ENCODE measurements at regions not wholly inside any gene's neighbourhood (a gene's known extent, or its start where the extent isn't known, plus 50 kb on each side); places are given as distances from the start of the nearest gene placed in this dataset.

- POLR2A ChIA-PET = no interaction called here
- in situ Hi-C loops (cut with HindIII; ENCODE audit: extremely low pct_ligation_motif_present, low pct_unique_long_range_greater_than_20kb) = no loop called here
Measured at GRCh38 chr12:47394070-47394469, 311.8 kb downstream of the RPAP3 start.

More at GRCh38 chr12:47394070-47394469, 311.8 kb downstream of the RPAP3 start:
- DNase-seq (ENCODE audit: low spot score) (no peak), ATAC-seq (no peak), FAIRE-seq (no peak)
- no peak overlapping the region for H2AFZ ChIP-seq (ENCODE audit: low read length)
- no peaks in the 10 kb centered on the region for H3K4me1 ChIP-seq (ENCODE audit: insufficient read depth, low read length)
- no peaks in the 10 kb centered on the region; a peak in 1 of 5 replicates for H3K27me3 ChIP-seq (ENCODE audit: control insufficient read depth in 1 of 2, insufficient read depth in 2 of 2, low read length in 2 of 2)
- no peaks in the 10 kb centered on the region for H4K20me1 ChIP-seq (ENCODE audit: insufficient read depth, low read length)
- no peak overlapping the region for H3K9ac ChIP-seq (ENCODE audit: insufficient read depth, low read depth, low read length)
- TF ChIP-seq TFDP1 (CRISPR knock-in tag; IDR thresholded peaks at IDR 0.05; ENCODE audit: borderline replicate concordance) (no peak), IRF9 (CRISPR knock-in tag; IDR thresholded peaks at IDR 0.05; ENCODE audit: borderline replicate concordance) (no peak), KLF6 (CRISPR knock-in tag; IDR thresholded peaks at IDR 0.05) (no peak), ZSCAN21 (CRISPR knock-in tag; IDR thresholded peaks at IDR 0.05; ENCODE audit: borderline replicate concordance) (no peak), FOXA1 (IDR thresholded peaks at IDR 0.05) (no peak), FOXA1 (CRISPR knock-in tag; IDR thresholded peaks at IDR 0.05) (no peak), ATF4 (CRISPR knock-in tag; IDR thresholded peaks at IDR 0.05) (no peak), NFIB (CRISPR knock-in tag; IDR thresholded peaks at IDR 0.05; ENCODE audit: borderline replicate concordance) (no peak), TBX2 (CRISPR knock-in tag; IDR thresholded peaks at IDR 0.05; ENCODE audit: borderline replicate concordance) (no peak), MAF1 (CRISPR knock-in tag; IDR thresholded peaks at IDR 0.05; ENCODE audit: borderline replicate concordance) (no peak), MXD3 (CRISPR knock-in tag; IDR thresholded peaks at IDR 0.05) (no peak), MNT (IDR thresholded peaks at IDR 0.05) (no peak), BRF2 (CRISPR knock-in tag; IDR thresholded peaks at IDR 0.05) (no peak), HOXA3 (CRISPR knock-in tag; IDR thresholded peaks at IDR 0.05) (no peak), ZNF30 (CRISPR knock-in tag; IDR thresholded peaks at IDR 0.05) (no peak), SALL2 (CRISPR knock-in tag; IDR thresholded peaks at IDR 0.05) (no peak)
- H3K27ac ChIP-seq (ENCODE audit: extremely low read length, insufficient read depth, low read length) = no peak overlapping the region
- CTCF ChIA-PET (ENCODE audit: low intra/inter-chr PET ratio, low total read pairs) = no interaction called here
- no TSS peak for BruUV-seq (replicated peaks)
- intact Hi-C loops (cut with micrococcal nuclease; ENCODE audit: unreplicated experiment) = no loop called here
- H3K9me3 ChIP-seq (ENCODE audit: low read length) = peaks cover 9% of the 10 kb centered on the region; the same call in 1 of the 2 replicates
- no peaks in the 10 kb centered on the region for H3K36me3 ChIP-seq (replicated peaks in 1 of 2; ENCODE audit: control insufficient read depth in 1 of 2, insufficient read depth in 2 of 2, low read length in 2 of 2)
- WGBS (ENCODE audit: low lambda C conversion rate) = 22% methylated on average over 4 of the region's 4 CpGs
- no peak overlapping the region for H3K4me2 ChIP-seq (ENCODE audit: low read depth, low read length)
- no peaks in the 10 kb centered on the region for H3K79me2 ChIP-seq (ENCODE audit: insufficient read depth, low read length)
- no peak overlapping the region for H3K4me3 ChIP-seq (replicated peaks in 1 of 3; ENCODE audit: insufficient read depth in 1 of 3, low read depth in 2 of 3, low read length in 3 of 3)

All from HepG2 (cell line).